DND-41 (cell line): ENCODE measurements at regions not wholly inside any gene's neighbourhood (a gene's known extent, or its start where the extent isn't known, plus 50 kb on each side); places are given as distances from the start of the nearest gene placed in this dataset.

Source experiments
- ATAC-seq: fragments of 200-7000 bp; cut with Tn5 transposase; 3 replicates; pipeline ENCODE4 v1.9.1; 2021; ENCODE audit warnings: low read depth; ENCODE audit not compliant: insufficient read depth
- DNase-seq: peaks from one replicate; pipeline ENCODE4 v3.0.0-alpha.2; 2020
- H2AFZ ChIP-seq: 2 replicates; pipeline ENCODE4 v1.6.0; 2012; ENCODE audit warnings: low read depth, low read length
- H3K27ac ChIP-seq: 2 replicates; pipeline ENCODE4 v1.5.1; 2012; ENCODE audit warnings: low read length, inconsistent platforms
- H3K27me3 ChIP-seq: fragments of 200-600 bp; sonication (generic); 2 replicates; pipeline ENCODE4 v1.6.0; 2012; ENCODE audit warnings: low read length, mild to moderate bottlenecking, inconsistent platforms; ENCODE audit not compliant: insufficient read depth, poor library complexity
- H3K36me3 ChIP-seq: 2 replicates; pipeline ENCODE4 v1.5.1; 2012; ENCODE audit warnings: low read length, inconsistent platforms; ENCODE audit not compliant: insufficient read depth
- H3K4me1 ChIP-seq: 2 replicates; pipeline ENCODE4 v1.5.1; 2012; ENCODE audit warnings: mild to moderate bottlenecking, low read length; ENCODE audit not compliant: insufficient read depth
- H3K4me2 ChIP-seq: 2 replicates; pipeline ENCODE4 v1.6.0; 2012; ENCODE audit warnings: mild to moderate bottlenecking, moderate library complexity, low read length, inconsistent platforms; ENCODE audit not compliant: insufficient read depth
- H3K4me3 ChIP-seq, 2 experiments: fragments of 200-600 bp in 1 of 2; shearing (Covaris generic) in 1 of 2; 2 replicates each; pipeline ENCODE4 v1.5.1; 2012 to 2016; ENCODE audit warnings: inconsistent platforms in 2 of 2, low read length in 2 of 2, mild to moderate bottlenecking in 2 of 2, low read depth in 1 of 2, moderate library complexity in 1 of 2
- H3K79me2 ChIP-seq: 2 replicates; pipeline ENCODE4 v1.6.0; 2012; ENCODE audit warnings: low read length, inconsistent platforms; ENCODE audit not compliant: insufficient read depth
- H3K9ac ChIP-seq: 2 replicates; pipeline ENCODE4 v1.6.0; 2012; ENCODE audit warnings: low read depth, mild to moderate bottlenecking, inconsistent platforms, low read length, moderate library complexity
- H3K9me3 ChIP-seq: 2 replicates; pipeline ENCODE4 v1.5.1; 2012; ENCODE audit warnings: low read length, moderate library complexity, mild to moderate bottlenecking, inconsistent platforms; ENCODE audit not compliant: insufficient read depth, severe bottlenecking
- H4K20me1 ChIP-seq: 2 replicates; pipeline ENCODE4 v1.6.0; 2012; ENCODE audit warnings: low read length; ENCODE audit not compliant: insufficient read depth
- EZH2 ChIP-seq: IDR thresholded peaks from 3 replicates; pipeline ENCODE4 v1.6.1; 2012; ENCODE audit warnings: borderline replicate concordance, low read depth, mild to moderate bottlenecking, moderate library complexity, low read length, inconsistent platforms; ENCODE audit not compliant: severe bottlenecking
- TF ChIP-seq, protein P1 (sequence below): IDR thresholded peaks from 2 replicates; pipeline ENCODE4 v1.5.1; 2012; ENCODE audit warnings: borderline replicate concordance, low read length, moderate library complexity, mild to moderate bottlenecking; ENCODE audit not compliant: poor library complexity, severe bottlenecking; ENCODE audit errors: extremely low read depth

DNA sequence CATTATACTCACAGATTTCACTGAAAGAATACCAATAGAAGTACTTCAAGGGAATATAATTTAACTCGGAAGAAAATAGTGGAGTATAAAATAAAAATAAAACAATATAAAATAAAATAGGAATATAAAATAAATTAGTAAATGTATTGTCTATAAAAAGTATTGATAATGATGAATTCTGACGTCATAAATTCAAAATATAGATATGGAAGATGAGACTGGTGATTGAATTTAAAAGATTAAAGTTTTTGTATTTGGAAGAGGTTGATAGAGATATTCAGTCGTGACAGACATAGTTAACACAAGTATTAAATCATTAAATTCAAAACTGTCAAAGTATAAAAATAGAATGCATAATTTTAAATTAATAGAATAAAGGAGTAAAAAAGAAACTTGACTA lies 964.9 kb upstream of the C9orf72 start:
- no peaks in the 10 kb centered on the region for H3K36me3 ChIP-seq
- TF ChIP-seq EZH2 = no peak
- TF ChIP-seq, protein P1, sequence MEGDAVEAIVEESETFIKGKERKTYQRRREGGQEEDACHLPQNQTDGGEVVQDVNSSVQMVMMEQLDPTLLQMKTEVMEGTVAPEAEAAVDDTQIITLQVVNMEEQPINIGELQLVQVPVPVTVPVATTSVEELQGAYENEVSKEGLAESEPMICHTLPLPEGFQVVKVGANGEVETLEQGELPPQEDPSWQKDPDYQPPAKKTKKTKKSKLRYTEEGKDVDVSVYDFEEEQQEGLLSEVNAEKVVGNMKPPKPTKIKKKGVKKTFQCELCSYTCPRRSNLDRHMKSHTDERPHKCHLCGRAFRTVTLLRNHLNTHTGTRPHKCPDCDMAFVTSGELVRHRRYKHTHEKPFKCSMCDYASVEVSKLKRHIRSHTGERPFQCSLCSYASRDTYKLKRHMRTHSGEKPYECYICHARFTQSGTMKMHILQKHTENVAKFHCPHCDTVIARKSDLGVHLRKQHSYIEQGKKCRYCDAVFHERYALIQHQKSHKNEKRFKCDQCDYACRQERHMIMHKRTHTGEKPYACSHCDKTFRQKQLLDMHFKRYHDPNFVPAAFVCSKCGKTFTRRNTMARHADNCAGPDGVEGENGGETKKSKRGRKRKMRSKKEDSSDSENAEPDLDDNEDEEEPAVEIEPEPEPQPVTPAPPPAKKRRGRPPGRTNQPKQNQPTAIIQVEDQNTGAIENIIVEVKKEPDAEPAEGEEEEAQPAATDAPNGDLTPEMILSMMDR = no peak
- no peak overlapping the region for H3K9ac ChIP-seq
- no peak overlapping the region for H3K4me3 ChIP-seq
- ATAC-seq (no peak), DNase-seq (no peak)
- no peaks in the 10 kb centered on the region for H4K20me1 ChIP-seq
- H3K27ac ChIP-seq = no peak overlapping the region
- H3K4me2 ChIP-seq = no peak overlapping the region
- H3K9me3 ChIP-seq = no peaks in the 10 kb centered on the region
- no peaks in the 10 kb centered on the region for H3K27me3 ChIP-seq
- no peak overlapping the region for H2AFZ ChIP-seq
- H3K4me1 ChIP-seq = no peaks in the 10 kb centered on the region
- H3K79me2 ChIP-seq = no peaks in the 10 kb centered on the region

GRCh38 chr9:28539434-28540070 lies 966.3 kb upstream of the C9orf72 start:
- no peak overlapping the region for H2AFZ ChIP-seq
- H3K27ac ChIP-seq = no peak overlapping the region
- ATAC-seq (no peak), DNase-seq (no peak)
- no peak overlapping the region for H3K4me3 ChIP-seq
- no peaks in the 10 kb centered on the region for H3K36me3 ChIP-seq
- no peaks in the 10 kb centered on the region for H3K4me1 ChIP-seq
- no peaks in the 10 kb centered on the region for H3K27me3 ChIP-seq
- H3K79me2 ChIP-seq = no peaks in the 10 kb centered on the region
- TF ChIP-seq, protein P1 = no peak
- no peak for TF ChIP-seq EZH2
- H4K20me1 ChIP-seq = no peaks in the 10 kb centered on the region
- no peaks in the 10 kb centered on the region for H3K9me3 ChIP-seq
- no peak overlapping the region for H3K4me2 ChIP-seq
- no peak overlapping the region for H3K9ac ChIP-seq

DNA sequence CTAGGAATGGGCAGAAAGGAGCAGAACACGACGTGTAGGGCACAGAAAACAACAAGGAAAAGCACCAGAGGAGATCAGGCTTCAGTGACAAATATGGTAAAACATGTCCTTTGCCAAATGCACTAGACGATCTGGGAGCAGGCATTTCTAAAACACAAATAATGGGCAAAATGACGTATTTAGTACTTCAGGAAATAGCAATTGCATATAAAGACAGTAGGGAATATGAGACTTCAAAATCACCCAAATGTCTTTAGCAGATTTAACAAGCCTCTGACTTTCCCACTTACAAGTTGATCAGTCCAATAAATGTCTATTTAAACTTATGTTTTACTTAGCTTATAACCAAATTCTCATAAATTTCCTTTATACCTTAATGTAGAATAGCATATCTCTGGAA lies 969.6 kb upstream of the C9orf72 start:
- H3K79me2 ChIP-seq = no peaks in the 10 kb centered on the region
- ATAC-seq (no peak), DNase-seq (no peak)
- H3K9me3 ChIP-seq = no peaks in the 10 kb centered on the region
- no peaks in the 10 kb centered on the region for H3K27me3 ChIP-seq
- no peak overlapping the region for H3K4me3 ChIP-seq
- TF ChIP-seq, protein P1 = no peak
- no peak for TF ChIP-seq EZH2
- no peak overlapping the region for H3K9ac ChIP-seq
- H3K27ac ChIP-seq = no peak overlapping the region
- H3K36me3 ChIP-seq = no peaks in the 10 kb centered on the region
- no peak overlapping the region for H2AFZ ChIP-seq
- no peak overlapping the region for H3K4me2 ChIP-seq
- no peaks in the 10 kb centered on the region for H4K20me1 ChIP-seq
- no peaks in the 10 kb centered on the region for H3K4me1 ChIP-seq
